Astrocyte (in vitro differentiated cells and primary cell): ENCODE measurements at regions not wholly inside any gene's neighbourhood (a gene's known extent, or its start where the extent isn't known, plus 50 kb on each side); places are given as distances from the start of the nearest gene placed in this dataset.

Source experiments
- CTCF ChIP-seq: IDR thresholded peaks from 2 replicates; pipeline ENCODE4 v1.5.1; 2011; ENCODE audit warnings: low read depth, mild to moderate bottlenecking, inconsistent platforms, low read length, moderate library complexity; ENCODE audit not compliant: insufficient read depth
- EZH2 ChIP-seq: IDR thresholded peaks from 2 replicates; pipeline ENCODE4 v1.6.1; 2012; ENCODE audit warnings: mild to moderate bottlenecking, low read length, inconsistent platforms; ENCODE audit not compliant: insufficient read depth

GRCh38 chr11:93253111-93253510 is 55.3 kb upstream of the SLC36A4 start:
- TF ChIP-seq EZH2 (no peak), CTCF (no peak)
